Stimulated activated naive CD4-positive, alpha-beta T cell treated with Interleukin-2 at 50 U/mL for 16 hours (primary cell): ENCODE measurements at regions not wholly inside any gene's neighbourhood (a gene's known extent, or its start where the extent isn't known, plus 50 kb on each side); places are given as distances from the start of the nearest gene placed in this dataset.

ENCODE experiments used
- DNase-seq: peaks from one replicate; lab custom pipeline; 2025; lab: John Stamatoyannopoulos, UW

DNA sequence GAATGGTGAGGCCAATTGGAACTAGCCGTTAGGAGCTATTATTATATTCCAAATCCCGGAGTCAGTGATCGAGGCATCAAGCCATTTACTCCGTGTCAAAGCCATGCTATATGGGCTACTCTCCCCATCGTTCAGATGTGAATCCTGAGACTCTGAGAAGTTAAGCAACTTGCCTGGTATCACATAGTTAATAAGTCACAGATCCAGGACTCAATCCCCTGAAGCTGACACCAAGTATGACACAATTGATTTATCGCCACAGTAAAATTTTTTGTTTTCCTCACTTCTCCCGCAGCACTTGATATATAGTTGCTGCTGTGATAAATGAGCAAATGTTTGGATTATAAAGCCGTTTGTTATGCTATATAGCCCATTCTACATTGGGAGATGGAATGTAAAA lies 50.8 kb upstream of the TSHZ2 start:
- DNase-seq = no peak

DNA sequence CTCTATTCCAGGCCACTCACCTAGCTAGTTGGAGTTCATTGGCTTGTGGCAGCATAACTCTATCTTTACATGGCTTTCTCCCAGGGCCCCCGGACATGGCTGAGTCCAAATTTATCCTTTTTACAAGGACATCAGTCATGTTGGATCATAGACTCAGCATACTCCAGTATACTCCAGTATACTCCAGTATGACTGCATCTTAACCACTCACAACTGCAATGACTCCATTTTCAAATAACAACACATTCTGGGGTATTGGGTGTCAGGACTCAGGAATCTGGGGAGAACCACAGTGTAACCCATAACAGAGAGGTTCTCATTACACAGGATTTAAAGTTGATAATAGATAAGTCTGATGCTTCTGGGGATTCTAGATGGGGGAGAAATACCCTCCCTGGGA lies 53.8 kb upstream of the TSHZ2 start:
- DNase-seq = no peak

DNA sequence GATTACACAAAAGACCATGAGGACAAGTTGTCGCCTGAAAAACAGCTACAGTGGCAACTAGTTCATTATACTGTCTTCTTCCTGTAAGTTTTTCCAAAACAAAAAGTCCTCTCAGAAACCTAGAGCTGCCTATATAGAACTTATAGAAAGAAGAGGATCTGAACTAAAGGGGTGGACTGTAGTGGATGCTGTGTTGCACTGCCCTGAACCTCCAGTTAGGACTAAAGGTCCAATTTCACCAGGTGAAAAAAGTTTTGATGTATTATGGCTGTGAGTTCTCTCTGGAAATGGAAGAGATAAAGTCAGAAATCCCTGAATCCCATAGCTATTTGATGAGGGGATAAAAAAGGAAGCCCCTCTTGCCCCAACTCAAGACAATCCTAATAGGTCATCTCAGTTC lies 56.6 kb upstream of the TSHZ2 start:
- no peak for DNase-seq

DNA sequence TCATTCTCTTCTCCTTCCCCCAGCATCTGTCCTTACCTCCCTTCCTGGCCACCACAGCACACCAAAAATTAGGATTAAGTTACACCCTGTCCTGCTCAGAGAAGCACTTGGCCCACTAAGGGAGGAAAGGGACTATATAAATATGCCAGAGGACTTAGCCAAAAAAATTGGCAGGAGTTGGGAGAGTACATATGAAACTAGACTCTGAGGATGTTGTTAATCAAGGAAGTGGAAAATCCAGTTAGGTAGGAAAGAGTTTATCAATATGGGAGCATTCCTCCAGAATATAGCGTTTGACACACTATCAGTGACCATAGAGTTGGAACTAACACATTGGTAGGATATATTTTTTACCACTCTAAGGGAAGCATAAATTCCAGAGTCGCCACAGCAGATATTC lies 57.3 kb upstream of the TSHZ2 start:
- DNase-seq = no peak

DNA sequence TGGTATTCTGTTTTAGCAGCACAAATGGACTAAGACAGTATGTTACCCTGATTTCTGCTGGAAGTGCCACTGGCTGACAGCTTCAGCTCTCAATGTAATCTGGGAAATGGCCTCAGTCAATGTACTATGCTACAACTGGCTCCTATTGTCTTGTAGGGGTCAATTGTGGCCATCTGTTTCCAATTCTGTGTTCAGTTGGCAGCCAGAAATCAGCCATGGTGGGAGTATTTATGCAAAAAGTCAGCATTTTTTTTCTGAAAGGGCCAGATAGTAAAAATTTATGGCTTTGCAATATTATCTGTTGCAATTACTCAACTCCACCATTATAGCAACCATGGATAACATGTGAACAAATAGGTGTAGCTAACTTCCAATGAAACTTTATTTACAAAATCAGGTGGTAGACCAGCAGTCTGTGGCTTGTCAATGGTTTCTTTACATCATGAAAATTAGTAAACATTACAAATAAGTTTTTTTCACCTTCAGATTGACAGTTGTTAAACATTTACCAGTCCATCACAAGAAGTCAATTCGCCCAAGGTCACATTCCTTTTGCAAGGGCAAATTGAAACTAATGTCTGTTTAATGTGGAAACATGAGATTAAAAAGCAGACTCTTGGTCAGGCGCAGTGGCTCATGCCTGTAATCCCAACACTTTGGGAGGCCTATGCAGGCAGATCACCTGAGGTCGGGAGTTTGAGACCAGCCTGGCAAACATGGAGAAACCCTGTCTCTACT lies 58.3 kb upstream of the TSHZ2 start:
- no peak for DNase-seq

DNA sequence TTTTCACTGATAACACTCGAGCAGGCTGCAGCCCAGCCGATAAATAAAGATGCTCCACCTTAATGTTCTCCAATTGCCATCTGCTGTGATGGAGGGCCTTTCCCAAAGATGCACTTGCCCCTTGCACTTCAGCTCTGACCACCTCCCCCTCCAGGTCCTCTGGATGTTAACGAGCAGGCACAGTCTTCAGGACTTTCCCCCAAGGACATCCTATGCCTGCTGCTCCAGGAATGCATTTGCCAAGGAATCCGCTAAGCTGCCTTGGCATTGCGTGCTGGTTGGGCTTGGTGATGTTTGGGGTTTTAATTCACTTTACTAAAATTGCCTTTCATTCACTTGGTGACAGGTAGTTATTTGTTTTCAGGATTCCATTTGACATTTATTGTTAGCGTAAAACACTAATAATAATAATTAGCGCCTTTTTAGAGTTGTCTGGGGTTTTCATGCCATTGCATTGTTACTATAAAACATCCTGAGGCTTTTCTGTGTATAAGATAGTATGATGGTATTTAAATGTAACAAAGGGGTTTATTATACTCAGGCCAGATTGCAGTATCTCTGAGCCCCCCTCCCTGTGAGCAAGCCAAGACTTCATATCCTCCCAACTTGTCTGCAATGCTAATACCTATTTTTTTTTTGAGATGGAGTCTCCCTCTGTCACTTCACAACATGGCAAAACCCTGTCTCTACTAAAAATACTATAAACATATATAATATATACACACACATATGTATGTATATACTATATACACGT lies 66.7 kb upstream of the TSHZ2 start:
- DNase-seq = no peak

DNA sequence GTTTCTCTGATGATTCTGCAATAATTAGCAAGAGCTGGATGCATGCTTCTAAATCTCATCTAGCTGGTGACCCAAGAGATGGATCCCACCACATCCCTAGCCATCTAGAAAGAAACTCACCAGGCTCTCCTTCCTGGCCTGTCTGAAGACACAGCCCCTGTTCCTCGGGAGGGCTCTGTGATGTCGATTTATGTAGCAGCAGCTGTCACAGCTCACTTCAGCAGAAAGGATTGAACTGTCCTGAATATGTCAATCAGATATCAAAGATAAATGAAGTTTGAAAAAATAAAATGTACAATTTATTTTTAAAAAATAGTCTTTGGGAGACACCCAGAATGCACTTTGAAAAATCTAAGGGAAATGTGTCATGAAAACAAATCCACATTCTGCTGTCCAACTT lies 67.3 kb upstream of the TSHZ2 start:
- DNase-seq = no peak

DNA sequence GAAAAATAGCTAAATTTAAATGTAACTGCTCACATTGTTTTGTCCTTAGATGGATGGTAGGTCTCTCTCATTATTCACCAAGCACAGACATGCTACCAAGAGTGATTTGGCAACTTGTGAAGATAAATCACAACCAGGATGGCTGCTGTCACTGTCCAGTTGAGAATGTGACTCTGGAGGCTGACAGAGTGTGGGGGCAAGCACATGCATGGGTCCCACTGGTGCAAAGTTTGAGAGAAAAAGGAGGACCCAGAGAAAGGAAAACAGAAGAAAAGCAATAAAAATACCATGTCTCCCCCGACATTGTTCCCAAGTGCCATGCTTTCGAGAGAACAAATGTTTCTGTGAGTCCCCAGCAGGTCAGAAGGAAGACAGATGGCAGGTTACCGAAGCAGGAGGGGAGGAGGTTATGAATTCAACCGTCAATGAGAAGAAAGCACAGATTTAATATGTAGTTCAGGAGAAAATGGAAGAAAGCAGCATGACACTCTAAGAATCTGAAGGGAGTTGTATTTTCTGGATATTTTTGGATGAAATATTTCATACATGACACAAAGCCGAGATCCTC lies 73.0 kb upstream of the TSHZ2 start:
- no peak for DNase-seq

DNA sequence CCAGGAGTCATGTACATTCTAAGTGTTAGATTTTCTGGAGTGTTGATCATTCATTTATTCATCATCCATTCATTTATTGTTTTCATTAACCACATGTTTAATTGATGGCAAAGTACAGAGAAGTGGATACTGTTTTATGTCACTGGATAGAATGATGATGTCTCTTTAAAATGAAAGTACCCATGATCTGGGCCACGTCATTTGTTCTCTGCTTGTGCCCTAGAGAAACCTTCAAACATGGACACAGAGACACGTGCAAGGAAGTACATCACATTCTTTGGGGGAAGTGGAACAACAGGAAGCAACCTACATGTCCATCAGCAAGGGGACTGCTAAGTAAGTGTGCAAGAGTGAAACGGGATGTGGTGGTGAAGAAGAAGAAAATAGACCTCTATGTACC lies 75.8 kb upstream of the TSHZ2 start:
- no peak for DNase-seq

DNA sequence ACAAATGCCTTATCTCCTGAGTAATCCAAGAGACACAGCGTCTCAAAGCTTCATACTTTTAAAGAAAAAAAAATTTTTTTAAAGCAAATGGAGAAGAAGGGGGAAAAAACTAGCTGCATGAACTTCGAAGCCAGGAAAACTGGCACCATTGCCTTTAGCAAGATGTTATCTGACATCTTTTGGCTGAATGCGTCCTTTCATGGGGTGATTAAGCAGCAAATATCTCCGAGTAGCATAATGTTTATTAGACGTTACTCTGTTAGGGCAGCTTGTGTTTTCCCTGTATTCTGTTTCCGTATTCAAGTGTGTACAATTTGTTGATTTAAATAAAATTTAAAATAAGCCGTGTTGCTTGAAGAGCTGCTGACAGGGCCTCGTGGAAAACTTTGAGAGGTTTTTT lies 76.5 kb upstream of the TSHZ2 start:
- no peak for DNase-seq

DNA sequence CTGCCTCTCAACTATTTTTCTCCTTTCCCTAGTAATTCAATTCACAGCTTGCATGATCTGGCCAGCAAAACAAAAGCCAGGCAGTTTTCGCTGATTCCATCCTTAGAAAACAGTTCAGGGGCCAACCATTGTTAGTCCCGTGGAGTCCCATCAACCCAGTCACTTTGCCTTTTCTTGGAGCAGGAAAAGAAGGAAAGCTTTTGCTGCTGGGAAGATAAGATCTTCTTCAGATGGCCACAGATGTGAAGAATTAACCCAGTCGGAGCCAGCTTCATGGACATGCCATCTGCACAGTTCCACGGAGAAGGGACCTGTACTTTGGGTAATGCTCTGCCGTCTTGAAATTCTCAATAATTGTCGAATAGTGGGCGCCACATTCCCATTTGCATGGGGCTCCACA lies 76.9 kb upstream of the TSHZ2 start:
- DNase-seq = no peak

DNA sequence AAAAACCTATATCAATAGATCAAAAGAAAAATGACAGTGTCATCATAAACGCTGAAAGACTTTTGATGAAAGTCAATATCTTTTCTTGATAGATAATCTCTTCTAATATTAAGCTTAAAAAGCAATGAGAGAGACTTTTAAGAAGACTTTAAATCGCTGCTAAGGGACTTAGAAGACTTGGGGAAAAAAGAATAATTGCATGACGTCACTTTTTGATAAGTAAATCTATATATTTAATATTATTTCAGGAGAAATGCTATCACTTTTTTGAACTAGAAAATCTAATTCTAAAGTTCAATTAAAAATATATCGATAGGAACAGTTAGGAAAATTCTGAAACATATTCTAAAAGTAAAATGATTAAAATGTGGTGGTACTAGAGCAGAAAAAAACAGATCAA lies 78.7 kb upstream of the TSHZ2 start:
- DNase-seq = no peak

DNA sequence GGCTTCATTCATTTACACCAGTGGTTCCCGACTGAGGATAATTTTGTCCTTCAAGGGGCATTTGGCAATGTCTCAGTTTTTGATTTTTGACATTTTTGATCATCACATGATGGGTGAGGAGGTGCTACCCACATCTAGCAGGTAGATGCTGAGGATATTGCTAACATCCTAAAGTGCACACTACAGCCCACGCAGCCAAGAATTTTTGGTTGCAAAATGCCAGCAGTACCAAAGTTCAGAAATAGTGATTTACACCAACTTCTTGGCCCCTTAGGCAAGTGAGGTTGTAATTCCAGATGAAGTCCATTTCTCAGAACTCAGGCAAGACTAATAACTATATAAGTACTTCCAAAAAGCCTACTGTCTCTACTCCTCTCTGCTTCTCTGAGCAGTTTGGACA lies 80.1 kb upstream of the TSHZ2 start:
- no peak for DNase-seq

DNA sequence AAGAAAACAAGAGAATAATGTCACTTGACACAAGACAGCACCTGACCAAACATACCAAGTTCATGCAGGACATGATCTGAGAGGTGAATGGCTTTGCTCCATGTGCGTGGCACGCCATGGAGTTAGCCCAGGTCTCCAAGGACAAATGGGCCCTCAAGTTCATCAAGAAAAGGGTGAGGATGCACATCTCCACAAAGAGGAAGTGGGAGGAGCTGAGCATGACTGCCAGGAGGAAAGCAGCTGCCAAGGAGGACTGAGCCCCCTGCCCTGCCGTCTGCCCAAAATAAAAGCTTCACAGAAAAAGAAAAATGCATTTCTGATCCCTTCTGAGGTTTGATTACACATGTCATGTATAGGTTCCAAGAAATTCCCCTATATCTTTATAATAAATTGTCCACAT lies 82.0 kb upstream of the TSHZ2 start:
- DNase-seq = no peak

DNA sequence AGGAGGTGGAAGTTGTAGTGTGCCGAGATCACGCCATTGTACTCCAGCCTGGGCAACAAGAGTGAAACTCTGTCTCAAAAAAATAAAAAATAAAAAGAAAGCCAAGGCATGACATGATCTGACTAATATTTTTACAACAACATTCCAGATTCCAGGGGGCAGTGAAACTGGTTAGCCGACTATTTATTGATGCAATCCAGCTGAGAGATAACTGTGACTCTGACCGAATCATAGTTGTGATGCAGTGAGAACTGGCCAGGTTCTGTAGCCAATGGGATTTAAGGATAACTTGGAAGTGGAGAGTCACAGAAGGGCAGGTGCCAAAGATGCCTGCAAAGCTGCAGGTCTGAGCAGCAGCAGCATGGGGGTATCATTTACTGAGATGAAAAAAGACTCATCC lies 82.9 kb upstream of the TSHZ2 start:
- DNase-seq = no peak

DNA sequence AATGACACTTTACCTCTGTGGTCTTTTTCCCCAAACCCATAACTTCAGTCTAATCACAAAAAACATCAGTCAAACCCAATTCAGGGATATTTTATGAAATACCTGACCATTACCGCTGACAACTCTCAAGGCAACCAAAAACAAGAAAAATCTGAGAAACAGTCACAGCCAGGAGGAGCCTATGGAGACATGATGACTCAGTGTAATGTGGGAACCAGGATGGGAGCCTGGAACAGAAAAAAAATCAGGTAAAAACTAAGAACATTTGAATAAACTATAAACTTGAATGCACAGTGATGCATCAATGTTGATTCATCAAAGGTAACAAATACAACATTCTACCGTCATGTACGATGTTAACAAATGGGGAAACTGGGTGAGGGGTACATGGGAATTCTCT lies 84.1 kb upstream of the TSHZ2 start:
- DNase-seq = no peak

DNA sequence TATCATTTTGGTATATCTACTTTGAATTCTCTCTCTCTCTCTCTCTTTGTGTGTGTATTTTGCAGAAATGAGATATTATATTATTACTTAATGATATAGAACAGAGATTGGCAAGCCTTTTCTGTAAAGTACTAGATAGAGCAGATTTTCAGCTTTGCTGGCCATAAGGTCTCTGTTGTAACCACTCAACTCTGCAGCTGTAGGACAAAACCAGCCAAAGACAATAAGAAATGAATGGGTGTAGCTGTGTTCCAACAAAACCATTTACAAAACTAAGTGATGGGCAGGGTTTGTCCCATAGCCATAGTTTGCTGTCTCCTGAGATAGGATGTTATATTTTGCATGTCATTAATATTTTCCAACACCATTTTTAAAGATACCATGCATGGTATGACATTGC lies 91.2 kb upstream of the TSHZ2 start:
- no peak for DNase-seq

DNA sequence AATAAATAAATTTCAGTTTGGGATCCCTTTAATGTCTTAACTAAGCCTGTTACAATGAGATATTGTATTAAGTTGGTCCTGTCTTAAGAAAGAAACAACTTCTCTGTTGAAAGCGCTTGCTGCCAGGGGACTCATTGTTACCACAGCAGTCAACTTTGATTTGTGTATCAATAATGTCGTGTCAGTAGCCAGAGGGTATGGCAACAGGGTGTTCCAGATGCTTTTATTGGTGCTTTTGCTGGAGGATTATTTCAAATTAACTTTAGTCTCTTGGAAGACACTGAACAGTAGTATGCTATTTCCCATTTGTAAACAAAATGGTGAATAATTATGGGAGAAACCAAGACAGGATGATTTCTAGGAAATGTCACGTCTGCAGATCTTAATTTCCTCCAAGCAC lies 91.9 kb upstream of the TSHZ2 start:
- DNase-seq = no peak

DNA sequence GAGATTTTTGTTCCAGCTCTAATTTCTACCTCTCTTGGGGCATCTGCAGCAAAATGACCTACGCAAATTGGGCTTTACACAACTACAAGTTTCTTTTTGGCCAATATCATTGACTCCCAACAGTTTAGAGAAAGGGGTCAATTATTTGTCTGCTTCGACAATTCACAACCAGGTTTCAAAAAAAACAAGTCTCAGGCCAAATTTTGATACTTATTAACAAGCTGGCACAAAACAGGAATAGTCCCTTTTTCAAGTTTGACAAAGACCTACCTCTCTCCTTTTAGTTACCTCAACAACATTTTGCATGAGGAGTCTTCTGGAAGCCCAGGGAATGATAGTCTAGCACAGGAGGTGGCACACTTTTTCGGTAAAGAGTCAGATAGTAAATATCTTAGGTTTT lies 97.9 kb upstream of the TSHZ2 start:
- DNase-seq = no peak

DNA sequence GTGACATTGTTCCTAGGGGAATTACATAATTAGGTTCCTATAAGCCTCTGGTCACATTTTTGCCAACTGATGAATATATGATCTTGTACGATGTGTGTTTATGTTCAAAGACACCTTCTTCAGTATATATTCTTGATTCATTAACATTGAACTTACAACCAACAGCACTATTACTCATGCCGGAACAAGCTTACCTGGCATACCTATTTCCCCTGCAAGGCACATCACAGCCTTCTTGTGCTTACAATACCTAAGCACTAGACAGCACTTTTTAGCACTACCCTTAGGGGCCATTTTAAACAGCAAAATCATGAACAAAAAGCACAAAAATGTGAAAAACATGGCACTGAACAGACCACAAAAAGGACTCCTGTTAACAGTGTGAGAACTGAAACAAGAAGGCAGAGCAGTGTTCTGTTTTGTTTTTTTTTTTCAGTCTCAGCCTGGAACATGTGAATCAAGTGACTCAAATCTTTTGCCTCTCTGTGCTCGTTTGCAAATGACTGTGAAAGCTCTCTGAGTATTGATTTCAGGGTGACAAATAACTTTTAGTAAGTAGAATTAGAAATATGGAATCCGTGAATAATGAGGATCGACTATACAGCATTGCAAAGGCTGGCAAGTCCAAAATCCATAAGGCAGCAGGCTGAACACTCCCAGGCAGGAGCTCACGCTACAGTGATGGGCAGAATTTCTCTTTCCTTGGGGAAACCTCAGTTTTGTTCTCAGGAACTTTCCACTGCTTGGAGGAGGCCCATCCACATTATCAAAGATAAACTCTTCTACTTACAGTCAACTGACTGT lies 102.3 kb upstream of the TSHZ2 start:
- no peak for DNase-seq

DNA sequence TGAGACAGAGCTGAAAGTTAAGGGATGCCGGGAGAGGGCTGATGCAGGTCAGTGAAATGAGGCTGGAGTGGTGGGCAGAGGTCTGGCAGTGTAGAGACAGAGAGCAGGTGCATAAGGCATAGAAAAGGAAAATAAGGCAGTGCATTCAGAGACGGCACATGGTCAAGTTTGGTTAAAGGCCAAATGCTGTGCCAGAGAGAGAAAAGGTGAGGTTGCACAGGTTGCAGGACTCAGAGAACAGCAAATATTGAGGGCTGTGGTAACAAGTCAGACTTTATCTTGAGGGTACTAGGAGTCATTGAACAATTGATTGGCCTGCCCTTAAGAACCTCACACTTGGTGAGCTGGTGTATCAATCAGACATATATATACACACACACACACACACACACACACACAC lies 102.9 kb upstream of the TSHZ2 start:
- DNase-seq = no peak

DNA sequence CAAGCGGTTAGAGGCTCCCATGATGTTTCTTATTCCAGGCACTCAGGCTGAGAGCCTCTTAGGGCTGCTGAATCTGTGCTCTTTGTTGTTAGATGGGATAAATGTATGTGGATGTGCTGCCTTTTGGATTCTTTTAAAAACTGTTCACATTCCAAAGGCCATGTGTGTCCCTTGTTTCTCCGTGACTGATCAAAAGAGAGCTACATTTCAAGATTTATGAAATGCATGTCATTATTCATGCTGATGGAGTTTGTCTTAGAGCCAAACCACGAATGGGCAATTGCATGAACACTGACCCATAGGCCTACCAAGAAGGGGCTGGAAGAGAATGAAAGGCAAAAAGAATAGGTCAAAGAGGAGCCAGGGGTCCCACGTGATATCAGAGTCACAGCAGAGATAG lies 104.9 kb upstream of the TSHZ2 start:
- DNase-seq = no peak
